Psoas muscle (tissue), 7 donors: ENCODE measurements at regions not wholly inside any gene's neighbourhood (a gene's known extent, or its start where the extent isn't known, plus 50 kb on each side); places are given as distances from the start of the nearest gene placed in this dataset.

ENCODE experiments used
- ATAC-seq, 4 donors: fragments of 200-7000 bp; cut with Tn5 transposase; one replicate each; pipeline ENCODE4 v1.9.1; 2020; ENCODE audit warnings: moderate library complexity in 3 of 4, mild to moderate bottlenecking in 2 of 4
- DNase-seq, 2 donors: peaks; one replicate each; pipeline ENCODE4 v3.0.0-alpha.2; 2020
- H3K27ac ChIP-seq: fragments of 200-600 bp; one replicate; pipeline ENCODE4 v1.8.0; 2022
- H3K27me3 ChIP-seq, 3 donors: fragments of 200-600 bp in 1 of 3; one replicate each; pipeline versions ENCODE4 v1.6.1 to v1.8.0; 2013 to 2022; ENCODE audit warnings: low read length in 2 of 3, mild to moderate bottlenecking in 2 of 3, moderate library complexity in 1 of 3; ENCODE audit not compliant: insufficient read depth in 3 of 3
- H3K36me3 ChIP-seq, 2 donors: fragments of 200-600 bp in 1 of 2; one replicate each; pipeline versions ENCODE4 v1.6.1 to v1.8.0; 2013 to 2022; ENCODE audit warnings: low read depth in 1 of 2, mild to moderate bottlenecking in 1 of 2, moderate library complexity in 1 of 2; ENCODE audit not compliant: insufficient read depth in 1 of 2
- H3K4me1 ChIP-seq: fragments of 200-600 bp; one replicate; pipeline ENCODE4 v1.8.0; 2022
- H3K4me3 ChIP-seq: fragments of 200-600 bp; one replicate; pipeline ENCODE4 v1.8.0; 2022; ENCODE audit warnings: mild to moderate bottlenecking
- H3K9me3 ChIP-seq: fragments of 200-600 bp; one replicate; pipeline ENCODE4 v1.8.0; 2022
- WGBS, 3 donors: extraction: QIAGEN DNeasy Blood & Tissue Kit; methylation state at CpG; one replicate each; pipeline versions ENCODE4 v1.1.6 to v1.1.7; 2013; 5-methylcytosine and 5-hydroxymethylcytosine counted together
- intact Hi-C, 2 donors: fragments of 100-400 bp; cut with DNase I; formaldehyde crosslinking; loops; one replicate each; pipeline versions ENCODE4 v1.11.0 to v1.14.2; 2022
- TF ChIP-seq, protein P1 (sequence below): fragments of 200-600 bp; IDR thresholded peaks from one replicate; pipeline ENCODE4 v1.8.0; 2022; ENCODE audit warnings: antibody characterized with exemption
- donor health status: healthy with polysubstance abuse.
- donor health status: DM: no; HTN: no; CAD: no; lungs with moderate emphysema.
- donor health status: Bipolar disorder and iron deficiency.
- donor health status: healthy.
- donor health status: DM: yes; HTN: yes; CAD: no.
- donor health status: DM: no; HTN: no; CAD: no.
- donor health status: DM: yes; HTN: yes; CAD: no.

GRCh38 chr10:9419757-9420156, 1365.3 kb downstream of the GATA3 start:
- no peaks in the 10 kb centered on the region for H3K9me3 ChIP-seq
- TF ChIP-seq, protein P1, sequence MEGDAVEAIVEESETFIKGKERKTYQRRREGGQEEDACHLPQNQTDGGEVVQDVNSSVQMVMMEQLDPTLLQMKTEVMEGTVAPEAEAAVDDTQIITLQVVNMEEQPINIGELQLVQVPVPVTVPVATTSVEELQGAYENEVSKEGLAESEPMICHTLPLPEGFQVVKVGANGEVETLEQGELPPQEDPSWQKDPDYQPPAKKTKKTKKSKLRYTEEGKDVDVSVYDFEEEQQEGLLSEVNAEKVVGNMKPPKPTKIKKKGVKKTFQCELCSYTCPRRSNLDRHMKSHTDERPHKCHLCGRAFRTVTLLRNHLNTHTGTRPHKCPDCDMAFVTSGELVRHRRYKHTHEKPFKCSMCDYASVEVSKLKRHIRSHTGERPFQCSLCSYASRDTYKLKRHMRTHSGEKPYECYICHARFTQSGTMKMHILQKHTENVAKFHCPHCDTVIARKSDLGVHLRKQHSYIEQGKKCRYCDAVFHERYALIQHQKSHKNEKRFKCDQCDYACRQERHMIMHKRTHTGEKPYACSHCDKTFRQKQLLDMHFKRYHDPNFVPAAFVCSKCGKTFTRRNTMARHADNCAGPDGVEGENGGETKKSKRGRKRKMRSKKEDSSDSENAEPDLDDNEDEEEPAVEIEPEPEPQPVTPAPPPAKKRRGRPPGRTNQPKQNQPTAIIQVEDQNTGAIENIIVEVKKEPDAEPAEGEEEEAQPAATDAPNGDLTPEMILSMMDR, result no peak
- H3K4me3 ChIP-seq, result no peak overlapping the region
- H3K27ac ChIP-seq, result no peak overlapping the region
- H3K36me3 ChIP-seq, result no peaks in the 10 kb centered on the region
- intact Hi-C loops, result no loop called here
- DNase-seq (no peak), ATAC-seq (no peak)
- no peaks in the 10 kb centered on the region for H3K27me3 ChIP-seq
- no peaks in the 10 kb centered on the region for H3K4me1 ChIP-seq

DNA sequence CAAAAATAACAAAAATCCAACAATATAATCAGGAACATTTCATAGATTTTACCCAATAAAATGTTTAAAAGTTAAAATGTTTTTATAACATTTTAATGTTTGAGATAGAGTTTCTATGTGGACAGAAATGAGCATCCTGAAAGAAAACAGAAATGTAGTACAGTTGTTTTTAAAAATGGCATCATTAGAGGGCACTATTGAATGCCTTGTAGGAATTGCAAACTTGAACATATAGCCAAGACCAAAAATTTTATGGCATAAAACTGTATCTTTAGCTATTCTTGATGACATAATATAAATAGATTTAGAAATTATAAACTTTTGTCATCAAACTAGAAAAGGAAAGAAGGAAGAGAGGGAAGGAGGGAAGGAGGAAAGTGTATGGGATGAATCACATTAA, 1372.7 kb downstream of the GATA3 start:
- TF ChIP-seq, protein P1, result no peak
- Histone ChIP-seq H3K4me1 (no peaks in the 10 kb centered on the region), H3K9me3 (no peaks in the 10 kb centered on the region), H3K27me3 (no peaks in the 10 kb centered on the region), H3K4me3 (no peak overlapping the region), H3K27ac (no peak overlapping the region), H3K36me3 (no peaks in the 10 kb centered on the region)
- intact Hi-C loops, result no loop called here
- DNase-seq, result no peak
- ATAC-seq, result no peak

DNA sequence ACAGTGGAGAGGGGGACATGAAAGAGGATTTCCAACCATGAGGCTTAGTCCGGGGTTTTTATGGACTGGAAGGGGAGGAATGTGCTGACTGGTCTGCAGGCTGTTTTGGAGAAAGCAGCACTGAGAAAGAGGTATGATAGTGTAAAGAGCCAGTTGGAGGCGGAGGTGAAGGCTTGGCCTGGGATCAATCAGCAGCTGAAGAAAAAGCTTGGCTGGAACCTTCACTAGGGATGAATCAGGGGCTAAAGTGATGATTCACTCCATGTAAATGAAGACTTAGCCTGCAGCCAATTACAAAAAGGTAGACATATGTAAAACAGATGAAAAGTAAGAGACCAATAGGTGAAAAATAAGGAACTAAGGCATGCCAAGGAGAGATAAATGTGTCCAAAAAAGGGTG, 1382.6 kb downstream of the GATA3 start:
- WGBS, 3 donors, result 76 to 86% (median 80%) methylated on average over 2 of the region's 2 CpGs
- Histone ChIP-seq H3K27ac (no peak overlapping the region), H3K9me3 (no peaks in the 10 kb centered on the region), H3K36me3 (no peaks in the 10 kb centered on the region), H3K4me3 (no peak overlapping the region), H3K4me1 (no peaks in the 10 kb centered on the region), H3K27me3 (no peaks in the 10 kb centered on the region)
- intact Hi-C loops, result no loop called here
- TF ChIP-seq, protein P1, result no peak
- DNase-seq, result no peak
- ATAC-seq, result no peak

GRCh38 chr10:9443758-9444157, 1389.3 kb downstream of the GATA3 start:
- Histone ChIP-seq H3K36me3 (no peaks in the 10 kb centered on the region), H3K27ac (no peak overlapping the region), H3K27me3 (no peaks in the 10 kb centered on the region), H3K9me3 (no peaks in the 10 kb centered on the region), H3K4me1 (no peaks in the 10 kb centered on the region), H3K4me3 (no peak overlapping the region)
- intact Hi-C loops, result no loop called here
- no peak for DNase-seq
- WGBS, 3 donors, result 49 to 51% (median 50%) methylated on average over 1 of the region's 1 CpG
- no peak for ATAC-seq
- TF ChIP-seq, protein P1, result no peak

GRCh38 chr10:9449530-9449929, 1395.0 kb downstream of the GATA3 start:
- ATAC-seq, result no peak
- TF ChIP-seq, protein P1, result no peak
- WGBS, 3 donors, result 61 to 72% (median 64%) methylated on average over 2 of the region's 2 CpGs
- no peak overlapping the region for H3K4me3 ChIP-seq
- H3K36me3 ChIP-seq, result no peaks in the 10 kb centered on the region
- H3K4me1 ChIP-seq, result no peaks in the 10 kb centered on the region
- H3K9me3 ChIP-seq, result peaks cover 5% of the 10 kb centered on the region
- DNase-seq, result no peak
- H3K27ac ChIP-seq, result no peak overlapping the region
- intact Hi-C loops, result no loop called here
- no peaks in the 10 kb centered on the region for H3K27me3 ChIP-seq
